ENCODE measurements at regions not wholly inside any gene's neighbourhood (a gene's known extent, or its start where the extent isn't known, plus 50 kb on each side); places are given as distances from the start of the nearest gene placed in this dataset.
A peak's percentile ranks its signal among the peaks of the same experiment; 100 is the strongest.

DNA sequence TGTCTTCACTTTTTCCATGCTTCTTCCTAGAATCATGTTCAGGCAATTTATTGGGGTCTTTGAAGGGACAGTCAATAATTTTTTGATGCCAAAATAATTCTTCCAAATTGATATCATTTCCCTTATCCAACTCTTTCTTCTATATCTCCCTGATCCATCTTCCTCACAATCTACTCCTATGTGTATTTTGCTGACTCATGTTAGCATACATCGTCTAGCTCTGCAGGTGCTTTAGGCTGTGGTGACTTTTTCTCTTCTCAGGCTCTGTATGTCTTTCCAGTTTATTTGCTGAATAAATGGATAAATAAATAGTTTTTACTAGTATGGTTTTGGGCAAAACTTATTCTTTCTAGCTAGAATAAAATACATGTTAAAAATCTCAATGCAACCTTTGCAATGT, 1650.9 kb upstream of the TMEFF2 start (continued):
- TF ChIP-seq, protein P1, sequence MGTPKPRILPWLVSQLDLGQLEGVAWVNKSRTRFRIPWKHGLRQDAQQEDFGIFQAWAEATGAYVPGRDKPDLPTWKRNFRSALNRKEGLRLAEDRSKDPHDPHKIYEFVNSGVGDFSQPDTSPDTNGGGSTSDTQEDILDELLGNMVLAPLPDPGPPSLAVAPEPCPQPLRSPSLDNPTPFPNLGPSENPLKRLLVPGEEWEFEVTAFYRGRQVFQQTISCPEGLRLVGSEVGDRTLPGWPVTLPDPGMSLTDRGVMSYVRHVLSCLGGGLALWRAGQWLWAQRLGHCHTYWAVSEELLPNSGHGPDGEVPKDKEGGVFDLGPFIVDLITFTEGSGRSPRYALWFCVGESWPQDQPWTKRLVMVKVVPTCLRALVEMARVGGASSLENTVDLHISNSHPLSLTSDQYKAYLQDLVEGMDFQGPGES (IDR thresholded peaks at IDR 0.05) = no peak
- TF ChIP-seq POLR2AphosphoS2 (IDR thresholded peaks at IDR 0.05; ENCODE audit: low read depth, low read length) = no peak
- TF ChIP-seq, protein P2, sequence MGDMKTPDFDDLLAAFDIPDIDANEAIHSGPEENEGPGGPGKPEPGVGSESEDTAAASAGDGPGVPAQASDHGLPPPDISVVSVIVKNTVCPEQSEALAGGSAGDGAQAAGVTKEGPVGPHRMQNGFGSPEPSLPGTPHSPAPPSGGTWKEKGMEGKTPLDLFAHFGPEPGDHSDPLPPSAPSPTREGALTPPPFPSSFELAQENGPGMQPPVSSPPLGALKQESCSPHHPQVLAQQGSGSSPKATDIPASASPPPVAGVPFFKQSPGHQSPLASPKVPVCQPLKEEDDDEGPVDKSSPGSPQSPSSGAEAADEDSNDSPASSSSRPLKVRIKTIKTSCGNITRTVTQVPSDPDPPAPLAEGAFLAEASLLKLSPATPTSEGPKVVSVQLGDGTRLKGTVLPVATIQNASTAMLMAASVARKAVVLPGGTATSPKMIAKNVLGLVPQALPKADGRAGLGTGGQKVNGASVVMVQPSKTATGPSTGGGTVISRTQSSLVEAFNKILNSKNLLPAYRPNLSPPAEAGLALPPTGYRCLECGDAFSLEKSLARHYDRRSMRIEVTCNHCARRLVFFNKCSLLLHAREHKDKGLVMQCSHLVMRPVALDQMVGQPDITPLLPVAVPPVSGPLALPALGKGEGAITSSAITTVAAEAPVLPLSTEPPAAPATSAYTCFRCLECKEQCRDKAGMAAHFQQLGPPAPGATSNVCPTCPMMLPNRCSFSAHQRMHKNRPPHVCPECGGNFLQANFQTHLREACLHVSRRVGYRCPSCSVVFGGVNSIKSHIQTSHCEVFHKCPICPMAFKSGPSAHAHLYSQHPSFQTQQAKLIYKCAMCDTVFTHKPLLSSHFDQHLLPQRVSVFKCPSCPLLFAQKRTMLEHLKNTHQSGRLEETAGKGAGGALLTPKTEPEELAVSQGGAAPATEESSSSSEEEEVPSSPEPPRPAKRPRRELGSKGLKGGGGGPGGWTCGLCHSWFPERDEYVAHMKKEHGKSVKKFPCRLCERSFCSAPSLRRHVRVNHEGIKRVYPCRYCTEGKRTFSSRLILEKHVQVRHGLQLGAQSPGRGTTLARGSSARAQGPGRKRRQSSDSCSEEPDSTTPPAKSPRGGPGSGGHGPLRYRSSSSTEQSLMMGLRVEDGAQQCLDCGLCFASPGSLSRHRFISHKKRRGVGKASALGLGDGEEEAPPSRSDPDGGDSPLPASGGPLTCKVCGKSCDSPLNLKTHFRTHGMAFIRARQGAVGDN (IDR thresholded peaks at IDR 0.05) = no peak
- no peak for TF ChIP-seq NR2F1 (conservative IDR thresholded peaks at IDR 0.05)
- no peak for TF ChIP-seq POLR2A (IDR thresholded peaks at IDR 0.05; ENCODE audit: low read depth, low read length)
- no peak for TF ChIP-seq IKZF2 (IDR thresholded peaks at IDR 0.05)
- no peak for TF ChIP-seq ETV6 (conservative IDR thresholded peaks at IDR 0.05 in 1 of 2, IDR thresholded peaks at IDR 0.05 in 1 of 2; ENCODE audit: borderline replicate concordance in 1 of 2, low read depth in 1 of 2)

DNA sequence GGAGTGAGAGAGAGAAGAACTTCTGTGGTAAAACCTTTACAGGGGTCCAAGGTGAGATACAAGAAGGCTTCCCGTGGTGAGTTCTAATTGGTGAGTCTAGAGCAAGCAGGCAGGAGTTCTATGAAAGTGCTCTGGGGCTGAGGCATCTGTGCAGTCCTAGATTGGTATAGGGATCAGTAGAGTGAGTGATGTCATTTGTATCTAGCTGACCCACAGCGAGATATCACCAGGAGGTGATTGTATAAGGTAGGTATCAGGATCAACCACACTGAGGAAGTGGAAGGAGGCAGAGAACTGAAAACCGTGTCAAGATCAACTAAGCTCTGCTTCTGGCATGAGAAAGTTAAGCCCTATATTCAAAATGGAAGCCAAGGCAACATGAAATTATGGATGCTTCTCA, 1648.9 kb upstream of the TMEFF2 start:
- SMC1A ChIA-PET (ENCODE audit: uncharacterized antibody, unreplicated experiment) = no interaction called here
- RAD21 ChIA-PET (ENCODE audit: unreplicated experiment) = no interaction called here
- no peaks in the 10 kb centered on the region for H3K36me3 ChIP-seq (ENCODE audit: control insufficient read depth in 2 of 2, insufficient read depth in 2 of 2, low read length in 1 of 2)
- ATAC-seq (peak; percentile 60), DNase-seq (ENCODE audit: low read depth, low spot score) (no peak), FAIRE-seq (no peak)
- in situ Hi-C loops (cut with MboI) = no loop called here
- CTCF ChIA-PET = no interaction called here
- WGBS (ENCODE audit: insufficient coverage, insufficient replicate concordance, low lambda C conversion rate, missing lambda C conversion rate) = 0% methylated on average over 3 of the region's 3 CpGs
- no peaks in the 10 kb centered on the region for H3K27me3 ChIP-seq (replicated peaks in 1 of 2; ENCODE audit: control insufficient read depth in 2 of 2, insufficient read depth in 2 of 2, low read length in 1 of 2)
- H3K9me3 ChIP-seq (replicated peaks; ENCODE audit: control insufficient read depth, insufficient read depth, low read length) = no peaks in the 10 kb centered on the region
- H2AFZ ChIP-seq (ENCODE audit: control insufficient read depth, low read depth, low read length) = no peak overlapping the region
- H3K9ac ChIP-seq (ENCODE audit: control insufficient read depth, insufficient read depth, low read length) = no peak overlapping the region
- no peaks in the 10 kb centered on the region for H3K4me1 ChIP-seq (ENCODE audit: control insufficient read depth, insufficient read depth, low read length)
- POLR2A ChIA-PET = no interaction called here
- no peak overlapping the region for H3K4me3 ChIP-seq
- H4K20me1 ChIP-seq (ENCODE audit: control insufficient read depth, insufficient read depth) = no peaks in the 10 kb centered on the region
- no peak overlapping the region for H3K4me2 ChIP-seq (ENCODE audit: control insufficient read depth, insufficient read depth)
- H3K27ac ChIP-seq (ENCODE audit: control insufficient read depth, insufficient read depth) = no peak overlapping the region
- BruUV-seq (replicated peaks) = no TSS peak
- no peaks in the 10 kb centered on the region for H3K79me2 ChIP-seq (ENCODE audit: control insufficient read depth, insufficient read depth, low read length)
- intact Hi-C loops (cut with micrococcal nuclease; ENCODE audit: unreplicated experiment) = no loop called here
- TF ChIP-seq YY1 (IDR thresholded peaks at IDR 0.05; ENCODE audit: low read depth, low read length) = no peak
- TF ChIP-seq HDAC6 (IDR thresholded peaks at IDR 0.05; ENCODE audit: unreplicated experiment) = no peak
- TF ChIP-seq SUPT20H (IDR thresholded peaks at IDR 0.05; ENCODE audit: borderline replicate concordance, control insufficient read depth, low read depth, low read length) = no peak
- no peak for TF ChIP-seq FOXK2 (IDR thresholded peaks at IDR 0.05)
- no peak for TF ChIP-seq BACH1 (IDR thresholded peaks at IDR 0.05; ENCODE audit: borderline replicate concordance)
- TF ChIP-seq NRF1 (conservative IDR thresholded peaks at IDR 0.05; ENCODE audit: low read depth, low read length) = no peak
- no peak for TF ChIP-seq CBFB (IDR thresholded peaks at IDR 0.05; ENCODE audit: low read depth)
- no peak for TF ChIP-seq EZH2 (IDR thresholded peaks at IDR 0.05; ENCODE audit: borderline replicate concordance, control insufficient read depth, low read depth, low read length)
- no peak for TF ChIP-seq TCF12 (IDR thresholded peaks at IDR 0.05; ENCODE audit: low read depth, low read length)
- no peak for TF ChIP-seq KDM1A (IDR thresholded peaks at IDR 0.05; ENCODE audit: borderline replicate concordance)
- TF ChIP-seq PAX5 (IDR thresholded peaks at IDR 0.05; ENCODE audit: borderline replicate concordance, low read depth, low read length) = no peak
- TF ChIP-seq, protein P3, sequence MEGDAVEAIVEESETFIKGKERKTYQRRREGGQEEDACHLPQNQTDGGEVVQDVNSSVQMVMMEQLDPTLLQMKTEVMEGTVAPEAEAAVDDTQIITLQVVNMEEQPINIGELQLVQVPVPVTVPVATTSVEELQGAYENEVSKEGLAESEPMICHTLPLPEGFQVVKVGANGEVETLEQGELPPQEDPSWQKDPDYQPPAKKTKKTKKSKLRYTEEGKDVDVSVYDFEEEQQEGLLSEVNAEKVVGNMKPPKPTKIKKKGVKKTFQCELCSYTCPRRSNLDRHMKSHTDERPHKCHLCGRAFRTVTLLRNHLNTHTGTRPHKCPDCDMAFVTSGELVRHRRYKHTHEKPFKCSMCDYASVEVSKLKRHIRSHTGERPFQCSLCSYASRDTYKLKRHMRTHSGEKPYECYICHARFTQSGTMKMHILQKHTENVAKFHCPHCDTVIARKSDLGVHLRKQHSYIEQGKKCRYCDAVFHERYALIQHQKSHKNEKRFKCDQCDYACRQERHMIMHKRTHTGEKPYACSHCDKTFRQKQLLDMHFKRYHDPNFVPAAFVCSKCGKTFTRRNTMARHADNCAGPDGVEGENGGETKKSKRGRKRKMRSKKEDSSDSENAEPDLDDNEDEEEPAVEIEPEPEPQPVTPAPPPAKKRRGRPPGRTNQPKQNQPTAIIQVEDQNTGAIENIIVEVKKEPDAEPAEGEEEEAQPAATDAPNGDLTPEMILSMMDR (IDR thresholded peaks at IDR 0.05 in 2 of 3, conservative IDR thresholded peaks at IDR 0.05 in 1 of 3; ENCODE audit: control insufficient read depth in 2 of 3, extremely low read depth in 1 of 3, insufficient read depth in 1 of 3, low read depth in 3 of 3, low read length in 3 of 3) = no peak

Data from GM12878 (cell line).